Testis (tissue), 2 donors: ENCODE measurements at regions not wholly inside any gene's neighbourhood (a gene's known extent, or its start where the extent isn't known, plus 50 kb on each side); places are given as distances from the start of the nearest gene placed in this dataset.

Experiments
- DNase-seq: peaks from one replicate; pipeline ENCODE4 v3.0.0-alpha.2; 2019
- H3K27ac ChIP-seq, 2 donors: fragments of 200-600 bp; sonication (generic); one replicate each; pipeline ENCODE4 v1.5.1; 2019
- H3K27me3 ChIP-seq: fragments of 200-600 bp; sonication (generic); one replicate; pipeline ENCODE4 v1.5.1; 2019
- H3K36me3 ChIP-seq: fragments of 200-600 bp; sonication (generic); one replicate; pipeline ENCODE4 v1.5.1; 2017; ENCODE audit warnings: low read depth; ENCODE audit errors: missing control alignments
- H3K4me1 ChIP-seq: fragments of 200-600 bp; sonication (generic); one replicate; pipeline ENCODE4 v1.5.1; 2019
- H3K4me3 ChIP-seq, 2 donors: fragments of 200-600 bp; sonication (generic); one replicate each; pipeline ENCODE4 v1.5.1; 2017 to 2019
- H3K9me3 ChIP-seq: fragments of 200-600 bp; sonication (generic); one replicate; pipeline ENCODE4 v1.5.1; 2017
- CTCF ChIP-seq, 3 experiments: fragments of 450-650 bp in 2 of 3; fragments of 200-600 bp in 1 of 3; sonication (generic) in 1 of 3; IDR thresholded peaks; one replicate each; pipeline ENCODE4 v1.5.1; 2016 to 2019; ENCODE audit warnings: antibody characterized with exemption in 3 of 3, mild to moderate bottlenecking in 2 of 3, moderate library complexity in 1 of 3
- POLR2A ChIP-seq: fragments of 450-650 bp; IDR thresholded peaks from one replicate; pipeline ENCODE4 v1.6.1; 2017; ENCODE audit warnings: antibody characterized with exemption, mild to moderate bottlenecking, moderate library complexity
- WGBS, 2 donors: methylation state at CpG; one replicate each; pipeline ENCODE4 v1.1.5; 2018; 5-methylcytosine and 5-hydroxymethylcytosine counted together
- intact Hi-C: fragments of 100-400 bp; cut with DNase I; formaldehyde crosslinking; loops from one replicate; pipeline ENCODE4 v1.15.1; 2023; ENCODE audit warnings: low total_unique reads

- H3K4me3 ChIP-seq, result no peak overlapping the region
- 87 to 90% methylated on average over 14 of the region's 14 CpGs for WGBS, 2 donors
- H3K27ac ChIP-seq, result no peak overlapping the region
- H3K4me1 ChIP-seq, result no peaks in the 10 kb centered on the region
- TF ChIP-seq CTCF (IDR thresholded peaks at IDR 0.05), result no peak
- TF ChIP-seq POLR2A, result no peak
- DNase-seq, result no peak
- no peaks in the 10 kb centered on the region for H3K9me3 ChIP-seq
- no peaks in the 10 kb centered on the region for H3K36me3 ChIP-seq
- no peaks in the 10 kb centered on the region for H3K27me3 ChIP-seq
- intact Hi-C loops, result no loop called here
Observed at GRCh38 chr6:44636561-44637248, 249.2 kb downstream of the CDC5L start.

- TF ChIP-seq CTCF (IDR thresholded peaks at IDR 0.05) (no peak), POLR2A (no peak)
- Histone ChIP-seq H3K27me3 (no peaks in the 10 kb centered on the region), H3K9me3 (no peaks in the 10 kb centered on the region), H3K36me3 (no peaks in the 10 kb centered on the region), H3K4me3 (no peak overlapping the region), H3K27ac (no peak overlapping the region), H3K4me1 (no peaks in the 10 kb centered on the region)
- DNase-seq, result no peak
- intact Hi-C loops, result no loop called here
- WGBS, 2 donors, result 86 to 91% methylated on average over 10 of the region's 10 CpGs
Observed at GRCh38 chr6:44641344-44642031, 254.0 kb downstream of the CDC5L start.

GRCh38 chr6:44642349-44642748, 254.8 kb downstream of the CDC5L start:
- Histone ChIP-seq H3K4me1 (no peaks in the 10 kb centered on the region), H3K27ac (no peak overlapping the region), H3K27me3 (no peaks in the 10 kb centered on the region), H3K36me3 (no peaks in the 10 kb centered on the region), H3K9me3 (no peaks in the 10 kb centered on the region), H3K4me3 (no peak overlapping the region)
- DNase-seq, result no peak
- WGBS, 2 donors, result 79 to 85% methylated on average over 1 of the region's 1 CpG
- no peak for TF ChIP-seq POLR2A
- intact Hi-C loops, result no loop called here

- Histone ChIP-seq H3K4me1 (no peaks in the 10 kb centered on the region), H3K36me3 (no peaks in the 10 kb centered on the region), H3K4me3 (no peak overlapping the region), H3K27ac (no peak overlapping the region), H3K9me3 (no peaks in the 10 kb centered on the region), H3K27me3 (no peaks in the 10 kb centered on the region)
- TF ChIP-seq CTCF (IDR thresholded peaks at IDR 0.05), result no peak
- no peak for TF ChIP-seq POLR2A
- intact Hi-C loops, result no loop called here
- 91 to 98% methylated on average over 10 of the region's 10 CpGs for WGBS, 2 donors
- DNase-seq, result no peak
Observed at GRCh38 chr6:44642870-44643522, 255.5 kb downstream of the CDC5L start.

- intact Hi-C loops, result no loop called here
- no peak for TF ChIP-seq CTCF (IDR thresholded peaks at IDR 0.05)
- TF ChIP-seq POLR2A, result no peak
- peak; percentile 24 for DNase-seq
- Histone ChIP-seq H3K4me1 (no peaks in the 10 kb centered on the region), H3K9me3 (no peaks in the 10 kb centered on the region), H3K36me3 (no peaks in the 10 kb centered on the region), H3K27ac (no peak overlapping the region), H3K27me3 (no peaks in the 10 kb centered on the region), H3K4me3 (no peak overlapping the region)
- WGBS, 2 donors, result 74 to 82% methylated on average over 6 of the region's 6 CpGs
Observed at GRCh38 chr6:44645276-44645675, 257.8 kb downstream of the CDC5L start.
